Left lung (tissue), 4 donors: ENCODE measurements at regions not wholly inside any gene's neighbourhood (a gene's known extent, or its start where the extent isn't known, plus 50 kb on each side); places are given as distances from the start of the nearest gene placed in this dataset.
"Not testable (repeated sequence)": the region's sequence is repeated elsewhere in the genome, so short reads cannot be mapped to it uniquely, and the experiment has no call there.

Experiments used
- ATAC-seq: fragments of 200-7000 bp; cut with Tn5 transposase; one replicate; pipeline ENCODE4 v1.9.1; 2020; ENCODE audit warnings: moderate library complexity
- DNase-seq, 4 donors: peaks; one replicate each; pipeline ENCODE4 v3.0.0-alpha.2; 2013 to 2020
- H3K27ac ChIP-seq, 2 donors: fragments of 200-600 bp; sonication (generic) in 1 of 2; one replicate each; pipeline versions ENCODE4 v1.5.0 to v1.8.0; 2020 to 2021
- H3K27me3 ChIP-seq, 2 donors: fragments of 200-600 bp; sonication (generic) in 1 of 2; one replicate each; pipeline versions ENCODE4 v1.5.0 to v1.8.0; 2020 to 2021
- H3K36me3 ChIP-seq, 2 donors: fragments of 200-600 bp; sonication (generic) in 1 of 2; one replicate each; pipeline versions ENCODE4 v1.5.0 to v1.8.0; 2020 to 2021
- H3K4me1 ChIP-seq, 2 donors: fragments of 200-600 bp; one replicate each; pipeline ENCODE4 v1.8.0; 2021
- H3K4me3 ChIP-seq, 2 donors: fragments of 200-600 bp; sonication (generic) in 1 of 2; one replicate each; pipeline versions ENCODE4 v1.5.0 to v1.8.0; 2020 to 2021; ENCODE audit warnings: mild to moderate bottlenecking in 1 of 2
- H3K9me3 ChIP-seq, 2 donors: fragments of 200-600 bp; sonication (generic) in 1 of 2; one replicate each; pipeline versions ENCODE4 v1.5.0 to v1.8.0; 2020 to 2021
- intact Hi-C, 2 donors: fragments of 100-400 bp; cut with DNase I; formaldehyde crosslinking; loops; one replicate each; pipeline versions ENCODE4 v1.11.2 to v1.14.2; 2022
- TF ChIP-seq, protein P1 (sequence below), 2 donors: fragments of 200-600 bp; sonication (generic) in 1 of 2; IDR thresholded peaks; one replicate each; pipeline versions ENCODE4 v1.5.0 to v1.8.0; 2021; ENCODE audit warnings: antibody characterized with exemption in 2 of 2
- donor health status: DM: no; HTN: yes; CAD: no.
- donor health status: DM: no; HTN: no; CAD: no.

DNA sequence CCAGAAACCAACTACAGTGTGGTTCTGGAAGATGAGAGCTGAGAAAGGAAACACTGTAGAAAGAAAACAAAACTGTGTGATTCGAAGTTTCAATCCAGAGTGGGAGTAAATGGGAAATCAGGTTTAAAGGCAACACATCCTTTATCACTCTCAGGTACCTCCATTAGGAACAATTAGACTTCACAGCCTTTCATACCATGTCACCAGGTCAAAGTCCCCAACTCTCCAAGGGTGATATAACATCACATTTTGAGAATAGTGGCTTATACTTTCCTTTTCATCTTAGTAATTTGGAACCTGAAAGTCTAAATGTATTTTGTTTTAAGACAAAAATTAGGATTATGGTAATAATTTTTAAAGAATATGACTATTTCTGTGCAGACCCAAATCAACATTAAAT lies 194.9 kb upstream of the WWC1 start:
- ATAC-seq = no peak

DNA sequence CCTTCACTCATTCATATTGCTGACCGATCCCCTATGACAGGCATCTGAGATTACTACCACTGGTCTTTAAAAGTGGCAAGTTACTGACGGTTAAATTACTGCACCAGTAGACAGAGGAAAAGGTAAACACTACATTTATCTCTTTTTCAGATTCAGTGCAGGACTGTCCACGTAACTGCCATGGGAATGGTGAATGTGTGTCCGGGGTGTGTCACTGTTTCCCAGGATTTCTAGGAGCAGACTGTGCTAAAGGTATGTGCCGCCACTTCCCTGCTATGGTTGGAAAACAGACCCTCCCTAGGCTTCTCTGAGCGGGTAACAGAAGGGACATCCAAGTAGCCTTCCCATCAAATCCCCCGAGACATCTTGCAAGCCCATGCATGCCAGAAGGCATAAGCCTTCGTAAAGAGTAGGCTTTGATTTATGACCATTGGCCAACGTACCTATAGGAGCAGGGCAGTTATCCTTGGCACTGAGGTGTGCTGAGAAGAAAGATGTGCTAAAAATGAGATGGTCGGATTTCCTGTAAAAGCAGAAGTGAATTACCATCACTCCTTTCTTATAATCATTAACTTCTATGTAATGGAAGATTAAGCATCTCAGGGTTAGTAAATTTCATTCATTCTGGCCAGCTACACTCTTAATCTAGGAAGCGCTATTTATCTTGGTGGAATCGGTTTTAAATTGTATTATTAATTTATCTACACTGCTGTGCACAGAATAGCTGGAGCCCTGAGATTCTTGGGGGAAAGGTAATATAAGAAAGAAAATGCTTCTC lies 193.4 kb upstream of the WWC1 start:
- intact Hi-C loops = no loop called here
- Histone ChIP-seq H3K9me3 (no peaks in the 10 kb centered on the region), H3K36me3 (no peaks in the 10 kb centered on the region), H3K4me1 (no peaks in the 10 kb centered on the region), H3K27me3 (no peaks in the 10 kb centered on the region), H3K4me3 (no peak overlapping the region), H3K27ac (no peak overlapping the region)
- ATAC-seq = no peak
- DNase-seq = no peak
- TF ChIP-seq, protein P1, sequence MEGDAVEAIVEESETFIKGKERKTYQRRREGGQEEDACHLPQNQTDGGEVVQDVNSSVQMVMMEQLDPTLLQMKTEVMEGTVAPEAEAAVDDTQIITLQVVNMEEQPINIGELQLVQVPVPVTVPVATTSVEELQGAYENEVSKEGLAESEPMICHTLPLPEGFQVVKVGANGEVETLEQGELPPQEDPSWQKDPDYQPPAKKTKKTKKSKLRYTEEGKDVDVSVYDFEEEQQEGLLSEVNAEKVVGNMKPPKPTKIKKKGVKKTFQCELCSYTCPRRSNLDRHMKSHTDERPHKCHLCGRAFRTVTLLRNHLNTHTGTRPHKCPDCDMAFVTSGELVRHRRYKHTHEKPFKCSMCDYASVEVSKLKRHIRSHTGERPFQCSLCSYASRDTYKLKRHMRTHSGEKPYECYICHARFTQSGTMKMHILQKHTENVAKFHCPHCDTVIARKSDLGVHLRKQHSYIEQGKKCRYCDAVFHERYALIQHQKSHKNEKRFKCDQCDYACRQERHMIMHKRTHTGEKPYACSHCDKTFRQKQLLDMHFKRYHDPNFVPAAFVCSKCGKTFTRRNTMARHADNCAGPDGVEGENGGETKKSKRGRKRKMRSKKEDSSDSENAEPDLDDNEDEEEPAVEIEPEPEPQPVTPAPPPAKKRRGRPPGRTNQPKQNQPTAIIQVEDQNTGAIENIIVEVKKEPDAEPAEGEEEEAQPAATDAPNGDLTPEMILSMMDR (IDR thresholded peaks at IDR 0.05) = no peak

More for the DNA sequence above, 194.9 kb upstream of the WWC1 start:
- intact Hi-C loops = no loop called here
- H3K36me3 ChIP-seq = no peaks in the 10 kb centered on the region
- no peaks in the 10 kb centered on the region for H3K4me1 ChIP-seq
- no peak overlapping the region for H3K27ac ChIP-seq
- H3K4me3 ChIP-seq = no peak overlapping the region
- no peak for DNase-seq
- H3K27me3 ChIP-seq = no peaks in the 10 kb centered on the region
- no peaks in the 10 kb centered on the region for H3K9me3 ChIP-seq
- TF ChIP-seq, protein P1 (IDR thresholded peaks at IDR 0.05) = no peak

- TF ChIP-seq, protein P1 (IDR thresholded peaks at IDR 0.05) = no peak
- no peaks in the 10 kb centered on the region for H3K9me3 ChIP-seq
- no peak for ATAC-seq
- DNase-seq = no peak
- no peak overlapping the region for H3K27ac ChIP-seq
- H3K4me1 ChIP-seq = no peaks in the 10 kb centered on the region
- intact Hi-C loops = no loop called here
- H3K27me3 ChIP-seq = no peaks in the 10 kb centered on the region
- H3K4me3 ChIP-seq = no peak overlapping the region
- H3K36me3 ChIP-seq = no peaks in the 10 kb centered on the region
These were observed 190.1 kb upstream of the WWC1 start for GRCh38 chr5:168101352-168101751.

- H3K4me3 ChIP-seq, ATAC-seq, H3K4me1 ChIP-seq, H3K9me3 ChIP-seq, H3K36me3 ChIP-seq, intact Hi-C loops, H3K27me3 ChIP-seq, H3K27ac ChIP-seq: not testable (repeated sequence)
- peak in 1 of 4 donors; percentile 53 for DNase-seq
These were observed 188.4 kb upstream of the WWC1 start for GRCh38 chr5:168103018-168103417.

- Histone ChIP-seq H3K27me3 (no peaks in the 10 kb centered on the region), H3K4me3 (no peak overlapping the region), H3K36me3 (no peaks in the 10 kb centered on the region), H3K9me3 (no peaks in the 10 kb centered on the region), H3K4me1 (no peaks in the 10 kb centered on the region), H3K27ac (no peak overlapping the region)
- DNase-seq (no peak), ATAC-seq (no peak)
- intact Hi-C loops = no loop called here
- TF ChIP-seq, protein P1 (IDR thresholded peaks at IDR 0.05) = no peak
These were observed 187.1 kb upstream of the WWC1 start for GRCh38 chr5:168104350-168104749.
